ENCODE measurements at regions not wholly inside any gene's neighbourhood (a gene's known extent, or its start where the extent isn't known, plus 50 kb on each side); places are given as distances from the start of the nearest gene placed in this dataset.

- no peak overlapping the region for H3K4me3 ChIP-seq
- no peaks in the 10 kb centered on the region for H3K4me1 ChIP-seq
- H3K36me3 ChIP-seq: no peaks in the 10 kb centered on the region
- TF ChIP-seq POLR2A (IDR thresholded peaks at IDR 0.05) (no peak), POLR2AphosphoS5 (IDR thresholded peaks at IDR 0.05) (no peak), CTCF (IDR thresholded peaks at IDR 0.05) (no peak), EP300 (IDR thresholded peaks at IDR 0.05) (no peak)
- no peak for DNase-seq
- H3K27me3 ChIP-seq: no peaks in the 10 kb centered on the region
- 92 to 93% methylated on average over 5 of the region's 5 CpGs for WGBS, 2 donors
- intact Hi-C loops (cut with DNase I): no loop called here
- H3K9me3 ChIP-seq: no peaks in the 10 kb centered on the region
- H3K27ac ChIP-seq: no peak overlapping the region
Observed at GRCh38 chr18:62454527-62454926, 68.3 kb upstream of the ZCCHC2 start.

- no peak for DNase-seq
- Histone ChIP-seq H3K4me3 (no peak overlapping the region), H3K27ac (no peak overlapping the region), H3K9me3 (no peaks in the 10 kb centered on the region), H3K36me3 (no peaks in the 10 kb centered on the region), H3K4me1 (no peaks in the 10 kb centered on the region), H3K27me3 (no peaks in the 10 kb centered on the region)
- TF ChIP-seq EP300 (IDR thresholded peaks at IDR 0.05): no peak
- no peak for TF ChIP-seq CTCF (IDR thresholded peaks at IDR 0.05)
- TF ChIP-seq POLR2A (IDR thresholded peaks at IDR 0.05): no peak
- no peak for TF ChIP-seq POLR2AphosphoS5 (IDR thresholded peaks at IDR 0.05)
- WGBS, 2 donors: 73 to 77% methylated on average over 5 of the region's 5 CpGs
- intact Hi-C loops (cut with DNase I): no loop called here
Observed at GRCh38 chr18:62455222-62455621, 67.6 kb upstream of the ZCCHC2 start.

GRCh38 chr18:62457877-62458276 is 64.9 kb upstream of the ZCCHC2 start:
- Histone ChIP-seq H3K4me1 (no peaks in the 10 kb centered on the region), H3K4me3 (no peak overlapping the region), H3K27ac (no peak overlapping the region), H3K9me3 (no peaks in the 10 kb centered on the region), H3K27me3 (no peaks in the 10 kb centered on the region), H3K36me3 (no peaks in the 10 kb centered on the region)
- 38 to 67% methylated on average over 3 of the region's 3 CpGs for WGBS, 2 donors
- TF ChIP-seq EP300 (IDR thresholded peaks at IDR 0.05): no peak
- TF ChIP-seq POLR2A (IDR thresholded peaks at IDR 0.05): no peak
- TF ChIP-seq POLR2AphosphoS5 (IDR thresholded peaks at IDR 0.05): no peak
- no peak for TF ChIP-seq CTCF (IDR thresholded peaks at IDR 0.05)
- DNase-seq: no peak
- intact Hi-C loops (cut with DNase I): no loop called here

GRCh38 chr18:62458346-62458745 is 64.5 kb upstream of the ZCCHC2 start:
- Histone ChIP-seq H3K36me3 (no peaks in the 10 kb centered on the region), H3K27ac (no peak overlapping the region), H3K27me3 (no peaks in the 10 kb centered on the region), H3K9me3 (no peaks in the 10 kb centered on the region), H3K4me3 (no peak overlapping the region), H3K4me1 (no peaks in the 10 kb centered on the region)
- no peak for DNase-seq
- TF ChIP-seq CTCF (IDR thresholded peaks at IDR 0.05) (no peak), EP300 (IDR thresholded peaks at IDR 0.05) (no peak), POLR2A (IDR thresholded peaks at IDR 0.05) (no peak), POLR2AphosphoS5 (IDR thresholded peaks at IDR 0.05) (no peak)
- intact Hi-C loops (cut with DNase I): no loop called here
- WGBS, 2 donors: 68 to 78% methylated on average over 2 of the region's 2 CpGs

Measured in sigmoid colon (tissue), 6 donors.